HepG2 (cell line): ENCODE measurements at regions not wholly inside any gene's neighbourhood (a gene's known extent, or its start where the extent isn't known, plus 50 kb on each side); places are given as distances from the start of the nearest gene placed in this dataset.

Experiments
- ATAC-seq: fragments of 200-7000 bp; cut with Tn5 transposase; 3 replicates; pipeline ENCODE4 v1.9.1; 2020; ENCODE audit warnings: mild to moderate bottlenecking, moderate library complexity
- BruUV-seq: library from RNA; stranded (reverse); fragments of 400-500 nt; replicated peaks from 2 replicates; lab custom pipeline; 2021; lab: Mats Ljungman, UMichigan
- CTCF ChIA-PET: fragments of 300-600 bp; formaldehyde crosslinking; extraction: SDS; loops from one replicate; lab custom pipeline; 2021; ENCODE audit warnings: low total read pairs, inconsistent platforms, low intra/inter-chr PET ratio; lab: Yijun Ruan, JAX
- POLR2A ChIA-PET: fragments of 350-600 bp; sonication (Branson Sonifier 250); formaldehyde crosslinking; loops from one replicate; lab custom pipeline; 2020; ENCODE audit warnings: antibody characterized with exemption, inconsistent platforms; lab: Yijun Ruan, JAX
- DNase-seq: peaks from one replicate; pipeline ENCODE4 v3.0.0-alpha.2; 2015; ENCODE audit warnings: low spot score
- FAIRE-seq: peaks from 3 replicates; lab custom pipeline; 2011; peaks lifted over from hg19 to GRCh38; lab: Jason Lieb, UNC
- H2AFZ ChIP-seq: one replicate; pipeline ENCODE4 v1.6.1; 2011; ENCODE audit warnings: low read length, inconsistent platforms
- H3K27ac ChIP-seq: fragments of 300-600 bp; 3 replicates; pipeline ENCODE4 v1.8.0; 2011; ENCODE audit warnings: mixed run types, mild to moderate bottlenecking, mixed read lengths, low read length, inconsistent platforms; ENCODE audit not compliant: insufficient read depth; ENCODE audit errors: extremely low read length
- H3K27me3 ChIP-seq, 2 experiments: fragments of 200-600 bp in 1 of 2; 2 replicates in 1 of 2; 3 replicates in 1 of 2; pipeline versions ENCODE4 v1.6.0 to v1.8.0; 2011; ENCODE audit warnings: low read length in 2 of 2, mild to moderate bottlenecking in 2 of 2, moderate library complexity in 2 of 2, inconsistent platforms in 1 of 2; ENCODE audit not compliant: insufficient read depth in 2 of 2, control insufficient read depth in 1 of 2
- H3K36me3 ChIP-seq, 2 experiments: fragments of 200-600 bp in 1 of 2; replicated peaks in 1 of 2; 2 replicates in 1 of 2; 3 replicates in 1 of 2; pipeline versions ENCODE4 v1.5.1 to v1.8.0; 2011; ENCODE audit warnings: low read length in 2 of 2, inconsistent platforms in 1 of 2; ENCODE audit not compliant: insufficient read depth in 2 of 2, control insufficient read depth in 1 of 2
- H3K4me1 ChIP-seq: 2 replicates; pipeline ENCODE4 v1.5.1; 2012; ENCODE audit warnings: low read length, inconsistent platforms; ENCODE audit not compliant: insufficient read depth
- H3K4me2 ChIP-seq: 2 replicates; pipeline ENCODE4 v1.6.0; 2011; ENCODE audit warnings: low read depth, low read length, inconsistent platforms
- H3K4me3 ChIP-seq, 3 experiments: fragments of 200-600 bp in 1 of 3; sonication (generic), shearing (Covaris generic) in 1 of 3; replicated peaks in 1 of 3; 2 replicates each; pipeline ENCODE4 v1.5.1; 2011 to 2016; ENCODE audit warnings: low read length in 3 of 3, inconsistent platforms in 2 of 3, low read depth in 2 of 3, mild to moderate bottlenecking in 2 of 3, control low read depth in 1 of 3, mixed read lengths in 1 of 3; ENCODE audit not compliant: insufficient read depth in 1 of 3
- H3K79me2 ChIP-seq: one replicate; pipeline ENCODE4 v1.6.1; 2011; ENCODE audit warnings: low read length, inconsistent platforms; ENCODE audit not compliant: insufficient read depth
- H3K9ac ChIP-seq: 2 replicates; pipeline ENCODE4 v1.6.0; 2011; ENCODE audit warnings: mild to moderate bottlenecking, low read depth, low read length, inconsistent platforms; ENCODE audit not compliant: insufficient read depth
- H3K9me3 ChIP-seq: 2 replicates; pipeline ENCODE4 v1.5.1; 2012; ENCODE audit warnings: mild to moderate bottlenecking, low read length
- H4K20me1 ChIP-seq: 2 replicates; pipeline ENCODE4 v1.6.0; 2011; ENCODE audit warnings: inconsistent platforms, mild to moderate bottlenecking, low read length, moderate library complexity; ENCODE audit not compliant: insufficient read depth
- EZH2 ChIP-seq: conservative IDR thresholded peaks from 2 replicates; pipeline ENCODE4 v1.6.1; 2012; ENCODE audit warnings: mild to moderate bottlenecking, low read depth, low read length, moderate library complexity
- HDAC6 ChIP-seq: fragments of 200-600 bp; sonication (generic); IDR thresholded peaks from 2 replicates; pipeline ENCODE4 v1.7.0; 2017; ENCODE audit warnings: mild to moderate bottlenecking, antibody characterized with exemption, low read length, low read depth
- HINFP ChIP-seq: sonication (generic); formaldehyde crosslinking; IDR thresholded peaks from 2 replicates; pipeline ENCODE4 v1.4.0; 2020; ENCODE audit warnings: low read depth, mild to moderate bottlenecking, missing genetic modification reagents
- JUN ChIP-seq: sonication (generic); formaldehyde crosslinking; IDR thresholded peaks from 2 replicates; pipeline ENCODE4 v1.4.0; 2020; ENCODE audit warnings: mild to moderate bottlenecking, missing genetic modification reagents
- KLF12 ChIP-seq: sonication (generic); formaldehyde crosslinking; IDR thresholded peaks from 2 replicates; pipeline ENCODE4 v1.4.0; 2020; ENCODE audit warnings: missing genetic modification reagents, borderline replicate concordance
- SIN3B ChIP-seq: fragments of 150-350 bp; IDR thresholded peaks from 2 replicates; pipeline ENCODE4 v1.6.1; 2014; ENCODE audit warnings: low read length
- THRA ChIP-seq: sonication (generic); formaldehyde crosslinking; IDR thresholded peaks from 2 replicates; pipeline ENCODE4 v1.4.0; 2020; ENCODE audit warnings: missing genetic modification reagents, borderline replicate concordance
- ZNF20 ChIP-seq: sonication (generic); formaldehyde crosslinking; IDR thresholded peaks from 2 replicates; pipeline ENCODE4 v1.4.0; 2020; ENCODE audit warnings: mild to moderate bottlenecking, moderate library complexity, missing genetic modification reagents
- ZSCAN29 ChIP-seq: sonication (generic); formaldehyde crosslinking; conservative IDR thresholded peaks from 2 replicates; pipeline ENCODE4 v1.4.0; 2020; ENCODE audit warnings: mild to moderate bottlenecking, missing genetic modification reagents
- WGBS: methylation state at CpG from one replicate; pipeline ENCODE4 v1.1.6; 2017; ENCODE audit warnings: low lambda C conversion rate; 5-methylcytosine and 5-hydroxymethylcytosine counted together
- in situ Hi-C: cut with HindIII; loops from 2 replicates; pipeline ENCODE4 v1.10.0; 2017; ENCODE audit warnings: low pct_unique_long_range_greater_than_20kb; ENCODE audit not compliant: extremely low pct_ligation_motif_present
- intact Hi-C: fragments of 100-400 bp; cut with micrococcal nuclease; formaldehyde crosslinking; loops from one replicate; pipeline ENCODE4 v1.10.0; 2022; ENCODE audit not compliant: unreplicated experiment

GRCh38 chr7:19410691-19411090 lies 265.5 kb upstream of the FERD3L start:
- in situ Hi-C loops: no loop called here
- no TSS peak for BruUV-seq

More at GRCh38 chr7:19410691-19411090, 265.5 kb upstream of the FERD3L start:
- Histone ChIP-seq H3K4me3 (no peak overlapping the region), H3K27ac (no peak overlapping the region), H3K4me2 (no peak overlapping the region), H3K27me3 (no peaks in the 10 kb centered on the region), H3K36me3 (no peaks in the 10 kb centered on the region), H3K9me3 (peaks cover 46% of the 10 kb centered on the region), H3K4me1 (no peaks in the 10 kb centered on the region), H4K20me1 (no peaks in the 10 kb centered on the region), H3K9ac (no peak overlapping the region), H2AFZ (no peak overlapping the region), H3K79me2 (no peaks in the 10 kb centered on the region)
- TF ChIP-seq ZSCAN29 (CRISPR knock-in tag): no peak
- TF ChIP-seq HINFP: no peak
- TF ChIP-seq THRA: no peak
- no peak for TF ChIP-seq ZNF20 (CRISPR knock-in tag)
- no peak for TF ChIP-seq EZH2
- no peak for TF ChIP-seq SIN3B
- no peak for TF ChIP-seq KLF12 (CRISPR knock-in tag)
- TF ChIP-seq HDAC6: no peak
- no peak for TF ChIP-seq JUN
- FAIRE-seq (no peak), DNase-seq (no peak), ATAC-seq (no peak)
- CTCF ChIA-PET: no interaction called here
- 21% methylated on average over 3 of the region's 3 CpGs for whole genome bisulfite sequencing
- intact Hi-C loops: no loop called here
- POLR2A ChIA-PET: no interaction called here
